Right atrium auricular region (tissue), 2 donors: ENCODE measurements at regions not wholly inside any gene's neighbourhood (a gene's known extent, or its start where the extent isn't known, plus 50 kb on each side); places are given as distances from the start of the nearest gene placed in this dataset.
"Not testable (repeated sequence)": the region's sequence is repeated elsewhere in the genome, so short reads cannot be mapped to it uniquely, and the experiment has no call there.

Source experiments
- DNase-seq: peaks from one replicate; pipeline ENCODE4 v3.0.0-alpha.2; 2019; ENCODE audit warnings: low spot score
- H3K27ac ChIP-seq, 2 donors: fragments of 200-600 bp; sonication (generic); 1 replicate in 1 of 2; 2 replicates in 1 of 2; pipeline ENCODE4 v1.5.1; 2016 to 2019
- H3K27me3 ChIP-seq, 2 donors: fragments of 200-600 bp; sonication (generic); one replicate each; pipeline versions ENCODE4 v1.5.1 to v1.6.0; 2017 to 2019
- H3K36me3 ChIP-seq: fragments of 200-600 bp; sonication (generic); one replicate; pipeline ENCODE4 v1.5.1; 2016
- H3K4me1 ChIP-seq, 2 donors: fragments of 200-600 bp; sonication (generic); one replicate each; pipeline versions ENCODE4 v1.5.1 to v1.6.0; 2017 to 2019
- H3K4me3 ChIP-seq, 2 donors: fragments of 200-600 bp; sonication (generic); 1 replicate in 1 of 2; 2 replicates in 1 of 2; pipeline ENCODE4 v1.5.1; 2017 to 2019; ENCODE audit warnings: mild to moderate bottlenecking in 1 of 2, moderate library complexity in 1 of 2
- H3K9me3 ChIP-seq, 2 donors: fragments of 200-600 bp; sonication (generic); one replicate each; pipeline ENCODE4 v1.5.1; 2019
- TF ChIP-seq, protein P1 (sequence below), 2 donors: fragments of 200-600 bp; sonication (generic); IDR thresholded peaks; one replicate each; pipeline ENCODE4 v1.5.1; 2019; ENCODE audit warnings: antibody characterized with exemption in 2 of 2

DNA sequence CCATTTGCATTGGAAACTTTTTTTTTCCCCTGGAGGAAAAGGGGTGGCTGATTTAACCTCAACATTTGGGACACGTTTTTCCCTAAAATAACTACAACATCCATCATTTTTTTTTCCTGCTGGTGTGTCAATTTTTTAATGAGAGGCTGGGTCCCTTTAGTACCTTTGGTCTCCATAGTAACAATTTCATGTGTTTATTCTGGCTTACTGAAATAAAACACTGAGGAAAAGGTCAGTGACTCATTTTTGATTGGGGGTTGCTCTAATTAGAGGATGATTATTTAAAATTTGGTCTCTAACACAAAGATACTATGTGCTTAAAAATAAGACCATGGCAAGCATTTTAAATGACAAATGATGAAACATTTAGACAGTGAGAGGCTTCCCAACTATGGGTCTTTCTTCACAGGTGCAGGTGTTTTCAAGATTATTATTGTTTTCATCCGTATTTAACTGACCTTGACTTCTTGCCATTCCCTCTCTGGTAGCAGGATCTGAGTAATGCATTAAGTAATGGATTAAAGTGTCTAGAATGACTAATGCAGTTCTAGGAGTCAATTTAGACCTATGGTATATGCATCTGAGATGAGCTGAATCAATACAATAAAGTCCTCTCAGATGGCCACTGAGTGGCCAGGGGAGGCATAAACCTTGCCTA, 406.4 kb downstream of the KCNRG start:
- peaks cover 0 to 54% of the 10 kb centered on the region in 2 donors for H3K4me1 ChIP-seq

DNA sequence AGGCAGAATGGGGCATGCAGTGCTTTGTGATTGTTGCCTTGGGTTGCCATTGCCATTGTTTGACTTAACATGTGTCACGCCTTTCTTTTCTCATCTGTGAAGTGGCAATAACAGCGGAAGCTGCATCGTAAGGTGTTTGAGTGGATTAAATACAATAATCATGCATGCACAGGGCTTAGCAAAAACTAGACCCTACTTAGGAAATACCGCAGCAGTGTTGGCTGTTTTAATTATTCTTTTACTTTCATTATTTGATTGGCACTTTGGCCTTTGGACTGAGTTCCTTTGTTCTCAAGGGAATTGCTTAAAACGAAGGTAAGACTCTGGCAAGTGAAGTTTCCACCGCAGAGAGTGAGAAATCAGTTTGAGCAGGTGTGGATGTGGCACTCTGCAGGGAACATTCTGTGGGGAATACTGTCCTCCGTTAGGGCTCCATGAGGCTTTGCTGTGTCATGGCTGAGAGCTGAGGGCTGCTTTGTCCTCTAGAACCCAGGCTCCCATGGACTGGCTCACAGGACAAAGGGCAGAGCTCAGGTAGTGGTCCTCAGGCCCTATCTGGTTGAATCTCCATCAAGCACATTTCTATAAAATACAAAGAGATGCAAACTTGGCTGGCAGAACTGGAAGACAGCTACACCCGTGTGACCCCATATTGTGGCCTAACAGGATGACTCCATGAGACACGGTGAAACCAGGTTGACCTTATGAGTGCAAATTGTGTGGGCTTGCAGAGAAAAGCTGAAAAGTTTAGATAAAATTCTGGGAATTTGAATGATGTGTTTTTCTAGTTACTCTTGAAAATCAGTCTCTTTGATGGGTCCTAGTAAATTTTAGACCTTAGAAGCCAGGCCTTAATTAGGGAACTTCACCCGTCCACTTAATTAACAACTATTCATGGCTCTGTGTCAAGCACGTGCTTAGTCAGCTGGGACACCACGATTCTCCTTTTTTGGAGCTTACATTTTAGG, 407.2 kb downstream of the KCNRG start:
- H3K9me3 ChIP-seq = no peaks in the 10 kb centered on the region
- peaks cover 0 to 54% of the 10 kb centered on the region in 2 donors for H3K4me1 ChIP-seq
- DNase-seq = no peak
- no peak overlapping the region for H3K4me3 ChIP-seq
- no peaks in the 10 kb centered on the region for H3K27me3 ChIP-seq
- H3K27ac ChIP-seq = peak overlapping the region in 1 of 2 donors; percentile 17
- TF ChIP-seq, protein P1, sequence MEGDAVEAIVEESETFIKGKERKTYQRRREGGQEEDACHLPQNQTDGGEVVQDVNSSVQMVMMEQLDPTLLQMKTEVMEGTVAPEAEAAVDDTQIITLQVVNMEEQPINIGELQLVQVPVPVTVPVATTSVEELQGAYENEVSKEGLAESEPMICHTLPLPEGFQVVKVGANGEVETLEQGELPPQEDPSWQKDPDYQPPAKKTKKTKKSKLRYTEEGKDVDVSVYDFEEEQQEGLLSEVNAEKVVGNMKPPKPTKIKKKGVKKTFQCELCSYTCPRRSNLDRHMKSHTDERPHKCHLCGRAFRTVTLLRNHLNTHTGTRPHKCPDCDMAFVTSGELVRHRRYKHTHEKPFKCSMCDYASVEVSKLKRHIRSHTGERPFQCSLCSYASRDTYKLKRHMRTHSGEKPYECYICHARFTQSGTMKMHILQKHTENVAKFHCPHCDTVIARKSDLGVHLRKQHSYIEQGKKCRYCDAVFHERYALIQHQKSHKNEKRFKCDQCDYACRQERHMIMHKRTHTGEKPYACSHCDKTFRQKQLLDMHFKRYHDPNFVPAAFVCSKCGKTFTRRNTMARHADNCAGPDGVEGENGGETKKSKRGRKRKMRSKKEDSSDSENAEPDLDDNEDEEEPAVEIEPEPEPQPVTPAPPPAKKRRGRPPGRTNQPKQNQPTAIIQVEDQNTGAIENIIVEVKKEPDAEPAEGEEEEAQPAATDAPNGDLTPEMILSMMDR (IDR thresholded peaks at IDR 0.05) = no peak
- no peaks in the 10 kb centered on the region for H3K36me3 ChIP-seq

More for the DNA sequence above, 406.4 kb downstream of the KCNRG start:
- H3K36me3 ChIP-seq = no peaks in the 10 kb centered on the region
- H3K4me3 ChIP-seq = no peak overlapping the region
- DNase-seq = no peak
- no peaks in the 10 kb centered on the region for H3K27me3 ChIP-seq
- H3K27ac ChIP-seq = peak overlapping the region in 1 of 2 donors; percentile 41
- TF ChIP-seq, protein P1 (IDR thresholded peaks at IDR 0.05) = no peak
- H3K9me3 ChIP-seq = no peaks in the 10 kb centered on the region

DNA sequence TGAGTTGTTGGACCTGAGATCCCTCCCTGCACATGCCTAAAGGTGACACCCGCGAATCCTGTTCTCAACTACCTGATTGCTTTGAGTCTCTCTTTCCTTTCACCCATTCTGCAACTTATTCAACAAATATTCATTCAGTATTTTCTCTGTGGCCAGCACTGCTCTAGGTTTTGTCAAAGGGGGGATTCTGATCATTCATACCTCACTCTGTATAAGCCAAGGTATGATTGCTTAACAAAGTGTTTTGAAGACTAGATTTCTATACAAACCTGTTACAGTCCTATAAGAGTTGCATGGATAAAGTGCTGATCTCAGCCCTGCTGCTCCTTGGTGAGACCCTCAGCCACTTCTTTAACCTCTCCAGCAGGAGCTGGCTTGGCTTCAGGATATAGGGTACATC, 409.7 kb downstream of the KCNRG start:
- TF ChIP-seq, protein P1 (IDR thresholded peaks at IDR 0.05) = no peak
- no peaks in the 10 kb centered on the region for H3K9me3 ChIP-seq
- peaks cover 0 to 43% of the 10 kb centered on the region in 2 donors for H3K4me1 ChIP-seq
- H3K27me3 ChIP-seq = no peaks in the 10 kb centered on the region
- H3K27ac ChIP-seq = no peak overlapping the region
- no peak overlapping the region for H3K4me3 ChIP-seq
- no peak for DNase-seq
- H3K36me3 ChIP-seq = no peaks in the 10 kb centered on the region

DNA sequence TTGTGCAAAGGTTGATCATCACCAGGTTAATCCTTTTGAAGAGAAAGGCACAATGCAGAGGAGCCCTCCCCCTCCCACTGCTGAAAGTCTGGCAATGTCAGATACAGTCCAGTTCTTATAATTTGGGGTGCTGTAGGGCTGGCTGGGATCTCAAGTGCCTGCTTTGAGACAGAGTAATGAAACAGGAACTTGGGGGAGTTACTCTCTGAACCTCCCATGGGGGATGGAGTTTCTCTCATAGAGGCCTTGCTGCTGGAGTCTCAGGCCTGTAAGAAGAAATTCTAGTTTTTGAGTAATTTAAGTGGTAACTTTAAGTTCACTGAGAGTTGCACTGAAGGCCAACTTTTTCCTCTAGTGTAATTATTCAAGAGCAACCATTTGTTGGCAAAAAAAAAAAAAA, 410.5 kb downstream of the KCNRG start:
- Histone ChIP-seq H3K27ac (no peak overlapping the region), H3K27me3 (no peaks in the 10 kb centered on the region), H3K4me3 (no peak overlapping the region), H3K4me1 (peaks cover 0 to 35% of the 10 kb centered on the region in 2 donors), H3K9me3 (no peaks in the 10 kb centered on the region), H3K36me3 (no peaks in the 10 kb centered on the region)
- TF ChIP-seq, protein P1 (IDR thresholded peaks at IDR 0.05) = no peak
- no peak for DNase-seq

DNA sequence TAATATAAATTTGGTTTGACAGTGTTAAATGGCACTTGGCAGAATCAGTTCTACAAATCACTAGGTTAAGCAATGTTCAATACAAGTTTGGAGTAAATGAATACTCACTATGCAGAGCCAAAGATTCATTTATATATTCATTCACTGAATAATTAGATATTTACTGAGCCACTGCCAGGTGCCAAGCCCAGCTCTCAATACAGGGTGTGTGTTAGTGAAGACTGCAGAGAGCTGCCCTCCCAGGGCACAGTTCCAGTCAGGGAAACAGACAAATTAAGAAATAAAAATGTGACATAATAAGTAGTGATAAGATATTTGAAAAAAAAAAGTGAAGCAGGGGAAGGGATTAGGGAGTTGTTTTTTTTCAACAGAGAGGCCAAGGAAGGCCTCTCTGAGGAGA, 411.7 kb downstream of the KCNRG start:
- H3K36me3 ChIP-seq = no peaks in the 10 kb centered on the region
- H3K9me3 ChIP-seq = no peaks in the 10 kb centered on the region
- H3K27ac ChIP-seq = no peak overlapping the region
- no peak overlapping the region for H3K4me3 ChIP-seq
- DNase-seq = no peak
- TF ChIP-seq, protein P1 (IDR thresholded peaks at IDR 0.05) = no peak
- no peaks in the 10 kb centered on the region for H3K27me3 ChIP-seq
- peaks cover 0 to 23% of the 10 kb centered on the region in 2 donors for H3K4me1 ChIP-seq

DNA sequence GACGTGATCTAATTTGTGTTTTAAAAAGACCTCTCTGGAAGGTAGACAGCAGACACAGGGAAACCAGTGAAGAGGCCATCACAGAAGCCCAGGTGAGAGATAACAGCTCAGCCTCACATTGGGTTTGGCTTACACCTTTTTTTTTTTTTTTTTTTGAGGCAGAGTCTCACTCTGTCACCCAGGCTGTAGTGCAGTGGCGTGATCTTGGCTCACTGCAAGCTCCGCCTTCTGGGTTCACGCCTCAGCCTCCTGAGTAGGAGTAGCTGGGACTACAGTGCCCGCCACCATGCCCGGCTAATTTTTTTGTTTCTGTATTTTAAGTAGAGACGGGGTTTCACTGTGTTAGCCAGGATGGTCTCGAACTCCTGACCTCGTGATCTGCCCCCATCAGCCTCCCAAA, 412.3 kb downstream of the KCNRG start:
- DNase-seq, H3K27ac ChIP-seq: not testable (repeated sequence)

More for the DNA sequence above, 412.3 kb downstream of the KCNRG start:
- H3K36me3 ChIP-seq, H3K9me3 ChIP-seq, H3K27me3 ChIP-seq, H3K4me3 ChIP-seq: not testable (repeated sequence)
- H3K4me1 ChIP-seq = peaks cover 0 to 18% of the 10 kb centered on the region in 2 donors
